Skin of body (tissue), 1 donor: ENCODE measurements at regions not wholly inside any gene's neighbourhood (a gene's known extent, or its start where the extent isn't known, plus 50 kb on each side); places are given as distances from the start of the nearest gene placed in this dataset.

Experiments used
- DNase-seq: peaks from one replicate; lab custom pipeline; 2025; lab: John Stamatoyannopoulos, UW

- DNase-seq: no peak
These were observed 68.4 kb upstream of the DLK1 start for GRCh38 chr14:100658181-100658886.

GRCh38 chr14:100659345-100660001 lies 67.2 kb upstream of the DLK1 start:
- DNase-seq: no peak

GRCh38 chr14:100660498-100660881 lies 66.2 kb upstream of the DLK1 start:
- DNase-seq: no peak

GRCh38 chr14:100660882-100661635 lies 65.6 kb upstream of the DLK1 start:
- DNase-seq: no peak

- peak; percentile 60 for DNase-seq
These were observed 63.6 kb upstream of the DLK1 start for GRCh38 chr14:100662879-100663760.

GRCh38 chr14:100663761-100664052 lies 63.0 kb upstream of the DLK1 start:
- no peak for DNase-seq

- no peak for DNase-seq
These were observed 62.5 kb upstream of the DLK1 start for GRCh38 chr14:100664231-100664630.

GRCh38 chr14:100664841-100665510 lies 61.7 kb upstream of the DLK1 start:
- DNase-seq: peak; percentile 97

- peak; percentile 58 for DNase-seq
These were observed 61.1 kb upstream of the DLK1 start for GRCh38 chr14:100665511-100666032.

- no peak for DNase-seq
These were observed 60.3 kb upstream of the DLK1 start for GRCh38 chr14:100666403-100666802.

GRCh38 chr14:100666851-100667250 lies 59.8 kb upstream of the DLK1 start:
- DNase-seq: no peak

GRCh38 chr14:100667656-100668055 lies 59.0 kb upstream of the DLK1 start:
- DNase-seq: no peak

GRCh38 chr14:100668352-100668751 lies 58.3 kb upstream of the DLK1 start:
- no peak for DNase-seq

GRCh38 chr14:100669011-100669412 lies 57.7 kb upstream of the DLK1 start:
- DNase-seq: no peak

GRCh38 chr14:100669468-100669867 lies 57.2 kb upstream of the DLK1 start:
- DNase-seq: peak; percentile 74

GRCh38 chr14:100670017-100670752 lies 56.5 kb upstream of the DLK1 start:
- no peak for DNase-seq

GRCh38 chr14:100670753-100671049 lies 56.0 kb upstream of the DLK1 start:
- DNase-seq: no peak

- DNase-seq: no peak
These were observed 55.2 kb upstream of the DLK1 start for GRCh38 chr14:100671386-100671901.

GRCh38 chr14:100671906-100672305 lies 54.8 kb upstream of the DLK1 start:
- DNase-seq: no peak
